ENCODE measurements at regions not wholly inside any gene's neighbourhood (a gene's known extent, or its start where the extent isn't known, plus 50 kb on each side); places are given as distances from the start of the nearest gene placed in this dataset.

- no peak for TF ChIP-seq PBX3 (CRISPR knock-in tag; IDR thresholded peaks at IDR 0.05)
These were observed 938.5 kb upstream of the SOX11 start (continued) for GRCh38 chr2:4753721-4754120.

- TF ChIP-seq ZNF544 (tag by site-specific recombination; IDR thresholded peaks at IDR 0.05), result no peak
- TF ChIP-seq ZNF654 (tag by site-specific recombination; IDR thresholded peaks at IDR 0.05; ENCODE audit: low read depth), result 0 out of 2 replicates have a peak, but pooled peaks have one; percentile 9
- H3K27ac ChIP-seq (ENCODE audit: extremely low read depth, low read depth, low read length), result no peak overlapping the region
- H3K36me3 ChIP-seq (ENCODE audit: control insufficient read depth in 2 of 2, insufficient read depth in 1 of 2, low read length in 2 of 2), result no peaks in the 10 kb centered on the region
- H3K4me1 ChIP-seq (ENCODE audit: control insufficient read depth, insufficient read depth, low read length), result no peaks in the 10 kb centered on the region
- no peaks in the 10 kb centered on the region for H3K9me3 ChIP-seq (ENCODE audit: control insufficient read depth, insufficient read depth, low read depth, low read length)
- H3K4me3 ChIP-seq (ENCODE audit: low read depth, low read length), result no peak overlapping the region
- POLR2A ChIA-PET, result interaction anchor here (0.7 kb wide), 1 partner anchor 140 kb away, joined by 4 read pairs; no protein-coding TSS in a partner anchor
- CTCF ChIA-PET, result interaction anchor here (0.5 to 1.8 kb wide), 31 partner anchors 9 to 959 kb away, joined by 3 to 8 read pairs (median 3); no protein-coding TSS in a partner anchor
These were observed 929.2 kb upstream of the SOX11 start for GRCh38 chr2:4762951-4763376.

- Histone ChIP-seq H3K9me3 (ENCODE audit: control insufficient read depth, insufficient read depth, low read depth, low read length) (no peaks in the 10 kb centered on the region), H3K36me3 (ENCODE audit: control insufficient read depth in 2 of 2, insufficient read depth in 1 of 2, low read length in 2 of 2) (no peaks in the 10 kb centered on the region), H3K4me3 (ENCODE audit: low read depth, low read length) (no peak overlapping the region), H3K27ac (ENCODE audit: extremely low read depth, low read depth, low read length) (no peak overlapping the region), H3K4me1 (ENCODE audit: control insufficient read depth, insufficient read depth, low read length) (no peaks in the 10 kb centered on the region)
- POLR2A ChIA-PET, result no interaction called here
- no peak for TF ChIP-seq MZF1 (tag by site-specific recombination; IDR thresholded peaks at IDR 0.05; ENCODE audit: borderline replicate concordance)
- CTCF ChIA-PET, result interaction anchor here (0.6 kb wide), 1 partner anchor 869 kb away, joined by 7 read pairs; no protein-coding TSS in a partner anchor
These were observed 926.2 kb upstream of the SOX11 start for GRCh38 chr2:4765787-4766530.

- POLR2A ChIA-PET, result no interaction called here
These were observed 916.5 kb upstream of the SOX11 start for GRCh38 chr2:4775668-4776067.

More at GRCh38 chr2:4775668-4776067, 916.5 kb upstream of the SOX11 start:
- CTCF ChIA-PET, result no interaction called here
- H3K27ac ChIP-seq (ENCODE audit: extremely low read depth, low read depth, low read length), result no peak overlapping the region
- no peaks in the 10 kb centered on the region for H3K4me1 ChIP-seq (ENCODE audit: control insufficient read depth, insufficient read depth, low read length)
- TF ChIP-seq ZBTB26 (tag by site-specific recombination; optimal IDR thresholded peaks at IDR 0.05) (no peak), TSHZ1 (tag by site-specific recombination; IDR thresholded peaks at IDR 0.05; ENCODE audit: borderline replicate concordance) (no peak), FEZF1 (tag by site-specific recombination; IDR thresholded peaks at IDR 0.05) (no peak), OVOL3 (tag by site-specific recombination; IDR thresholded peaks at IDR 0.05) (no peak), ZNF148 (tag by site-specific recombination; IDR thresholded peaks at IDR 0.05; ENCODE audit: borderline replicate concordance) (no peak), ZNF24 (tag by site-specific recombination; IDR thresholded peaks at IDR 0.05) (no peak), SETDB1 (IDR thresholded peaks at IDR 0.05; ENCODE audit: insufficient read length, low read length) (no peak), PRDM1 (tag by site-specific recombination; IDR thresholded peaks at IDR 0.05) (no peak), BCL11A (tag by site-specific recombination; IDR thresholded peaks at IDR 0.05; ENCODE audit: low read depth) (no peak), ZNF341 (tag by site-specific recombination; IDR thresholded peaks at IDR 0.05; ENCODE audit: low read depth) (no peak), ZFP37 (tag by site-specific recombination; IDR thresholded peaks at IDR 0.05) (no peak), ZFHX2 (tag by site-specific recombination; conservative IDR thresholded peaks at IDR 0.05) (no peak)
- H3K4me3 ChIP-seq (ENCODE audit: low read depth, low read length), result no peak overlapping the region
- no peaks in the 10 kb centered on the region for H3K9me3 ChIP-seq (ENCODE audit: control insufficient read depth, insufficient read depth, low read depth, low read length)
- no peaks in the 10 kb centered on the region for H3K36me3 ChIP-seq (ENCODE audit: control insufficient read depth in 2 of 2, insufficient read depth in 1 of 2, low read length in 2 of 2)
